Esophagus squamous epithelium (tissue), 5 donors: ENCODE measurements at regions not wholly inside any gene's neighbourhood (a gene's known extent, or its start where the extent isn't known, plus 50 kb on each side); places are given as distances from the start of the nearest gene placed in this dataset.

Experiments used
- DNase-seq: peaks from one replicate; lab custom pipeline; 2025; lab: John Stamatoyannopoulos, UW
- H3K27ac ChIP-seq, 4 donors: fragments of 200-600 bp; sonication (generic); one replicate each; pipeline ENCODE4 v1.5.1; 2016 to 2019; ENCODE audit warnings: mild to moderate bottlenecking in 1 of 4
- H3K27me3 ChIP-seq, 4 donors: fragments of 200-600 bp; sonication (generic); 1 replicate in 3 of 4; 2 replicates in 1 of 4; pipeline versions ENCODE4 v1.5.1 to v1.6.0; 2017 to 2021; ENCODE audit warnings: antibody characterized with exemption in 1 of 4
- H3K36me3 ChIP-seq, 3 donors: fragments of 200-600 bp; sonication (generic); one replicate each; pipeline ENCODE4 v1.5.1; 2016 to 2019
- H3K4me1 ChIP-seq, 3 donors: fragments of 200-600 bp; sonication (generic); one replicate each; pipeline ENCODE4 v1.5.1; 2017 to 2019
- H3K4me3 ChIP-seq, 4 donors: fragments of 200-600 bp; sonication (generic); 1 replicate in 3 of 4; 2 replicates in 1 of 4; pipeline ENCODE4 v1.5.1; 2016 to 2019; ENCODE audit warnings: mild to moderate bottlenecking in 2 of 4, moderate library complexity in 1 of 4
- H3K9me3 ChIP-seq, 3 donors: fragments of 200-600 bp; sonication (generic); one replicate each; pipeline ENCODE4 v1.5.1; 2016 to 2019
- POLR2A ChIP-seq, 4 donors: fragments of 450-650 bp; IDR thresholded peaks; one replicate each; pipeline ENCODE4 v1.6.1; 2017; ENCODE audit warnings: antibody characterized with exemption in 4 of 4, mild to moderate bottlenecking in 4 of 4, moderate library complexity in 3 of 4
- WGBS, 2 donors: methylation state at CpG; one replicate each; pipeline ENCODE4 v1.1.5; 2018; 5-methylcytosine and 5-hydroxymethylcytosine counted together
- intact Hi-C: fragments of 100-400 bp; cut with DNase I; formaldehyde crosslinking; loops from one replicate; pipeline ENCODE4 v1.15.0; 2022
- TF ChIP-seq, protein P1 (sequence below), 6 experiments: fragments of 450-650 bp in 4 of 6; fragments of 200-600 bp in 2 of 6; sonication (generic) in 2 of 6; IDR thresholded peaks; one replicate each; pipeline ENCODE4 v1.5.1; 2016 to 2019; ENCODE audit warnings: antibody characterized with exemption in 6 of 6, mild to moderate bottlenecking in 4 of 6, moderate library complexity in 4 of 6
- donor health status: DM: yes; HTN: yes; CAD: no.

DNA sequence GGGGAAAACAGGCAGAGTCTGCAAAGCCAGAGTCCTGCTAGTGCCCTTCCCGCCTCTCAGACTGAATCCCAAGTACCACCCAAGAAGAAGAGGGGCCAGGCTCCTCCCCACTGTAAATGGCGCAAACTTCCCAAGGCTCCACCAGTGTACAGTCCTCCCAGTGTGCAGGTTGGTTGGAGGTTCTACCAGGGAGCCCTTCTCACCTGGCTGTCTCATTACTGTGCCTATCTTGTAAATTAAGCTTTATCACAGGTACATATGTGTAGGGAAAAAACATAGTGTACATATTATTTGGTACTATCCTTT is 189.7 kb downstream of the FSCB start:
- Histone ChIP-seq H3K27me3 (no peaks in the 10 kb centered on the region), H3K4me1 (no peaks in the 10 kb centered on the region), H3K4me3 (no peak overlapping the region), H3K27ac (no peak overlapping the region), H3K36me3 (no peaks in the 10 kb centered on the region), H3K9me3 (no peaks in the 10 kb centered on the region)
- 75 to 97% methylated on average over 2 of the region's 2 CpGs for WGBS, 2 donors
- intact Hi-C loops: no loop called here
- TF ChIP-seq, protein P1, sequence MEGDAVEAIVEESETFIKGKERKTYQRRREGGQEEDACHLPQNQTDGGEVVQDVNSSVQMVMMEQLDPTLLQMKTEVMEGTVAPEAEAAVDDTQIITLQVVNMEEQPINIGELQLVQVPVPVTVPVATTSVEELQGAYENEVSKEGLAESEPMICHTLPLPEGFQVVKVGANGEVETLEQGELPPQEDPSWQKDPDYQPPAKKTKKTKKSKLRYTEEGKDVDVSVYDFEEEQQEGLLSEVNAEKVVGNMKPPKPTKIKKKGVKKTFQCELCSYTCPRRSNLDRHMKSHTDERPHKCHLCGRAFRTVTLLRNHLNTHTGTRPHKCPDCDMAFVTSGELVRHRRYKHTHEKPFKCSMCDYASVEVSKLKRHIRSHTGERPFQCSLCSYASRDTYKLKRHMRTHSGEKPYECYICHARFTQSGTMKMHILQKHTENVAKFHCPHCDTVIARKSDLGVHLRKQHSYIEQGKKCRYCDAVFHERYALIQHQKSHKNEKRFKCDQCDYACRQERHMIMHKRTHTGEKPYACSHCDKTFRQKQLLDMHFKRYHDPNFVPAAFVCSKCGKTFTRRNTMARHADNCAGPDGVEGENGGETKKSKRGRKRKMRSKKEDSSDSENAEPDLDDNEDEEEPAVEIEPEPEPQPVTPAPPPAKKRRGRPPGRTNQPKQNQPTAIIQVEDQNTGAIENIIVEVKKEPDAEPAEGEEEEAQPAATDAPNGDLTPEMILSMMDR (IDR thresholded peaks at IDR 0.05): no peak
- no peak for TF ChIP-seq POLR2A (IDR thresholded peaks at IDR 0.05)
- DNase-seq: no peak

DNA sequence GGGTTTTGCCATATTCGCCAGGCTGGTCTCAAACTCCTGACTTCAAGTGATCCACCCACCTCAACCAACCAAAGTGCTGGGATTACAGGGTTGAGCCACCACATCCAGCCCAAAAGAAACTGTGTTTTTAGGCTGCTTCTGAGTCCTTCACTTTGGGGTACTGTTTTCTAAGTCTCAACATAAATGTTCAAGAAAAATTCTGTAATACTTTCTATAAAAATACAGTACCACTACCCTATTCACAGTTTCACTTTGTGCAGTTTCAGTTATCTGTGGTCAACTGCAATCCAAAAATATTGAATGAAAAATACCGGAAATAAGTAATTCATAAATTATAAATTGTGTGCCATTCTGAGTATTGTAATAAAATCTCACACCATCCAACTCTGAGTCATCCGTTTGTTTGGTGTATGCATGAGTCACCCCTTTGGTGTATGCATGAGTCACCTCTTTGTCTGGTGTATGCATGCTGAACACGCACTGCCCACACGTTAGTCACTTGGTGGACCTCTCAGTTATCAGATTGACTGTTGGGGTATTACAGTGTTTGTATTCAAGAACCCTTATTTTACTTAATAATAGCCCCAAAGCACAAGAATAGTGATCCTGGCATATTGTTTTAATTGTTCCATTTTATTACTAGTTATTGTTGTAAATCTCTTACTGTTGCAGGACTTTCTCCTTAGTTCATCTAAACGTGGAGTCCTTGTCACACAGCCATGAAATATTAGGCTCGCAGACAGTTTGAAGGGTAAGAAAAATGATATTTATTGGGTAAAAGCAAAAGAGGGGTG is 190.2 kb downstream of the FSCB start:
- no peak for DNase-seq
- no peaks in the 10 kb centered on the region for H3K9me3 ChIP-seq

DNA sequence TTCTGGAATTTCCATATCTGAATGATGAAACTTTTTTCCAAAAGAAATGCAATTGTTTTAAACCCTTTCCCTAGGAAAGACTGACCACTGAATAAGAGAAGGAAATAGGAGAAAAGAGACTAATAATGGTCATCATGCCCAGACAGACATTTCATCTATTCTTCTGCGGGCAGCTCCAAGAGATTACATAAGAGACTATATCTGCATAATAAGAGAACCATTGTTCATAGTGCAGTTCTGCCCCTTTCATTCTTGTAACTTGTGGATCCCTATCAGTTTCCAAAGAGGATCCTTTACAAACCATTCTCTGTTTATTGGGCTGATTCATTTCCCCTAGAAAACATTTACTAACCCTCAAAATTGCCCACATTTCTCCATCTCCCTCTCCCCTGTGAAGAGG is 197.8 kb downstream of the FSCB start:
- 86 to 96% methylated on average over 1 of the region's 1 CpG for WGBS, 2 donors
- no peak for DNase-seq
- no peaks in the 10 kb centered on the region for H3K4me1 ChIP-seq

More for the DNA sequence above, 190.2 kb downstream of the FSCB start:
- Histone ChIP-seq H3K27ac (no peak overlapping the region), H3K4me1 (no peaks in the 10 kb centered on the region), H3K36me3 (no peaks in the 10 kb centered on the region), H3K4me3 (no peak overlapping the region), H3K27me3 (no peaks in the 10 kb centered on the region)
- WGBS, 2 donors: 31 to 36% methylated on average over 7 of the region's 7 CpGs
- TF ChIP-seq, protein P1 (IDR thresholded peaks at IDR 0.05): no peak
- no peak for TF ChIP-seq POLR2A (IDR thresholded peaks at IDR 0.05)
- intact Hi-C loops: no loop called here

GRCh38 chr14:44300916-44301315 is 206.2 kb downstream of the FSCB start:
- H3K27ac ChIP-seq: no peak overlapping the region
- H3K9me3 ChIP-seq: peaks cover 0 to 11% (median 0%) of the 10 kb centered on the region in 3 donors
- no peaks in the 10 kb centered on the region for H3K36me3 ChIP-seq
- intact Hi-C loops: no loop called here
- TF ChIP-seq, protein P1 (IDR thresholded peaks at IDR 0.05): no peak
- TF ChIP-seq POLR2A (IDR thresholded peaks at IDR 0.05): no peak
- H3K4me1 ChIP-seq: no peaks in the 10 kb centered on the region
- H3K27me3 ChIP-seq: no peaks in the 10 kb centered on the region
- H3K4me3 ChIP-seq: no peak overlapping the region
- DNase-seq: no peak

More for the DNA sequence above, 197.8 kb downstream of the FSCB start:
- no peak overlapping the region for H3K4me3 ChIP-seq
- no peaks in the 10 kb centered on the region for H3K27me3 ChIP-seq
- H3K9me3 ChIP-seq: no peaks in the 10 kb centered on the region
- H3K27ac ChIP-seq: no peak overlapping the region
- intact Hi-C loops: no loop called here
- no peaks in the 10 kb centered on the region for H3K36me3 ChIP-seq
- TF ChIP-seq, protein P1 (IDR thresholded peaks at IDR 0.05): no peak
- TF ChIP-seq POLR2A (IDR thresholded peaks at IDR 0.05): no peak

- TF ChIP-seq, protein P1 (IDR thresholded peaks at IDR 0.05): no peak
- Histone ChIP-seq H3K27me3 (no peaks in the 10 kb centered on the region), H3K4me1 (no peaks in the 10 kb centered on the region), H3K9me3 (peaks cover 0 to 11% (median 0%) of the 10 kb centered on the region in 3 donors), H3K27ac (no peak overlapping the region), H3K36me3 (no peaks in the 10 kb centered on the region), H3K4me3 (no peak overlapping the region)
- intact Hi-C loops: no loop called here
- no peak for DNase-seq
Observed at GRCh38 chr14:44297437-44297836, 209.6 kb downstream of the FSCB start.
